GM13976 (cell line): ENCODE measurements at regions not wholly inside any gene's neighbourhood (a gene's known extent, or its start where the extent isn't known, plus 50 kb on each side); places are given as distances from the start of the nearest gene placed in this dataset.

Experiments used
- DNase-seq: peaks from one replicate; pipeline ENCODE4 v3.0.0; 2012; ENCODE audit warnings: low spot score
- in situ Hi-C: fragments of 300-500 bp; cut with MboI; formaldehyde crosslinking; loops from one replicate; pipeline ENCODE4 v1.12.0; 2022; ENCODE audit warnings: low sequenced_read_pairs, mixed read lengths, inconsistent platforms; ENCODE audit not compliant: unreplicated experiment
- TF ChIP-seq, protein P1 (sequence below): IDR thresholded peaks from 2 replicates; pipeline ENCODE4 v1.5.1; 2012; ENCODE audit warnings: borderline replicate concordance, mild to moderate bottlenecking; ENCODE audit not compliant: insufficient read depth; ENCODE audit errors: extremely low read depth, missing control alignments, control extremely low read depth

DNA sequence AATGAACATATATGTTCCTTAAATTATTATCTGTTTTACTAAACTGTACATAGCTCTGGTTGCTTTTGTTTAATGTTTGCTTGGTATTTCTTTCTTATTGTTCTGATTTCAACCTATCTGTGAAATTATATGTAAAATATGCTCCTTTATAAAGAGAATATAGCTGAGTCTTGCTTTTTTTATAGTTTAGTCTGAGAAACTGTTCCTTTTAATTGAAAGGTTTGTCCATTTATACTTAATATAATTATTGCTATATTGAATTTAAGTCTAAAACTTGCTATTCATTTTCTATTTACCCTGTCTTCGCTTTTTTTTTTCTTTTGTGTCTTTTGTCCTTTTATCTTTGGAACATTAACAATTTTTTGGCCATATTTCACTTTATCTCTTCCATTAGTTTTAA, 712.0 kb downstream of the MAT2B start:
- in situ Hi-C loops: no loop called here
- TF ChIP-seq, protein P1, sequence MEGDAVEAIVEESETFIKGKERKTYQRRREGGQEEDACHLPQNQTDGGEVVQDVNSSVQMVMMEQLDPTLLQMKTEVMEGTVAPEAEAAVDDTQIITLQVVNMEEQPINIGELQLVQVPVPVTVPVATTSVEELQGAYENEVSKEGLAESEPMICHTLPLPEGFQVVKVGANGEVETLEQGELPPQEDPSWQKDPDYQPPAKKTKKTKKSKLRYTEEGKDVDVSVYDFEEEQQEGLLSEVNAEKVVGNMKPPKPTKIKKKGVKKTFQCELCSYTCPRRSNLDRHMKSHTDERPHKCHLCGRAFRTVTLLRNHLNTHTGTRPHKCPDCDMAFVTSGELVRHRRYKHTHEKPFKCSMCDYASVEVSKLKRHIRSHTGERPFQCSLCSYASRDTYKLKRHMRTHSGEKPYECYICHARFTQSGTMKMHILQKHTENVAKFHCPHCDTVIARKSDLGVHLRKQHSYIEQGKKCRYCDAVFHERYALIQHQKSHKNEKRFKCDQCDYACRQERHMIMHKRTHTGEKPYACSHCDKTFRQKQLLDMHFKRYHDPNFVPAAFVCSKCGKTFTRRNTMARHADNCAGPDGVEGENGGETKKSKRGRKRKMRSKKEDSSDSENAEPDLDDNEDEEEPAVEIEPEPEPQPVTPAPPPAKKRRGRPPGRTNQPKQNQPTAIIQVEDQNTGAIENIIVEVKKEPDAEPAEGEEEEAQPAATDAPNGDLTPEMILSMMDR: no peak
- no peak for DNase-seq

DNA sequence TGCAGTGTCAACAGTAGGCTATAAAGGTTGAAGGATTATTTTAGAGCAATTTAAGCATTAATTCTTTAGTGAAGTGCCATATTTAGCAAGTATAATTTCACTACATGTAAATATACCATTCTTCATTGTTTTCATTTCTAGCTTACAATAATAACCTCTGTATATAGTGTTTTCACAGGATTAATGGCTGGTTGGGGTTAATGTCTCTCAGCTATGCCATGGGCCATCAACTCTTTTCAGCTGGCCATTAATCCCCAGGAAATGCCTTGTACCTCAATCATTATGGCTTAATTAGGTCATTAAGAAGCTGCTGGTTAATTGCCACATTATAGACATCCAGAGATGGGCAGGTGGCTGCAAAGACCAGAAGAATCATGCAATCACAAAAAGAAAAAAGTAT, 715.1 kb downstream of the MAT2B start:
- in situ Hi-C loops: no loop called here

DNA sequence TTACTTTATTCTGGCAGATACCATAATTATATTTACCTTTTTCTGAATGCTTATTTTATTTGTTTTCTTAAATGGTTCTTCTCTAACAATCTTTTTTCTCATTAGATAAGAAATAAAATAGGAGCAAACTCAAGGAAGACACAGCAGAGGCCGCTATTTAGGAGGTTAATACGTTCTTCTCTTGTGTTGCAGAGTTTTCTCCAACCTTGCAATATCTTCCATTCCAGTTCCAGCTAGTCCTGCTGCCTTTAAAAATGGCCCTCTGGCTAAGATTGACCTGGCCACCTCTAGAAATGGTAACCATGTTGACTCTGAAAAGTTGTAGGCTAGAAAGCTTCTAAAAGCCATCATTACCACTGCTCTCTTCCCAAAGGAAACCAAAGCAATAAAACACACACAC, 718.8 kb downstream of the MAT2B start:
- no peak for DNase-seq
- in situ Hi-C loops: no loop called here

More for the DNA sequence above, 715.1 kb downstream of the MAT2B start:
- DNase-seq: no peak
- TF ChIP-seq, protein P1: no peak

DNA sequence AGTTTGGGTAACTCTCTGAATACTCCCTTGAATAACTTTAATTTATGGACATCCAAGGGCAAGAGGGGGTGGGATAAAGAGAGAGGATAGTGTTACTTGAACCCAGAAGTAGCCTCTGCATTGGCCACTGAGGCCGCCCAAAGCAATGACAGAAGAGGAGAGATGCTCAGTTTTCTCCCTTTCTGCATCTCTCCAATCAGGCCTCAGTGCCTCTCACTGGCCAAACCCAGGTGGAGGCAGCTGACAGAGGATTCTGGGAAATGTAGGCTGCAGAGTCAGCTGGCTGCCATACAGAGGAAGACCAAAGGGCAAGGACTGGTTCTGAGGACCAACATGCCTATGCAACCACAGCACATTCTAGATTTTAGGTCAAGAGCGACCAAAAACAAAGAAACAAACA, 719.4 kb downstream of the MAT2B start:
- no peak for DNase-seq
- TF ChIP-seq, protein P1: no peak
- in situ Hi-C loops: no loop called here

More for the DNA sequence above, 718.8 kb downstream of the MAT2B start:
- TF ChIP-seq, protein P1: no peak

DNA sequence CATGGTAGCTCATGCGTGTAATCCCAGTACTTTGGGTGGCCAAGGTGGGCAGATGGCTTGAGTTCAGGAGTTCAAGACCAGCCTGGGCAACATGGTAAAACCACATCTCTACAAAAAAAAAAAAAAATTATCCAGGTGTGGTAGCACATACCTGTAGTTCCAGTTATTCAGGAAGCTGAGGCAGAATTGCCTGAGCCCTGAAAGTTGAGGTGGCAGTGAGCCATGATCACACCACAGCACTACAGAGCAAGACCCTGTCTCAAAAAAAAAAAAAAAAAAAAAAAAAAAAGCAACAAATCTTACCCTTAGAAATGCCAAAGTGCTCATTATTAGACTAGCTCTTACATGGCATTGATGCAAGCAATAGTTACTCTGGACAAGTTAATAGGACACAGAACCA, 724.9 kb downstream of the MAT2B start:
- in situ Hi-C loops: no loop called here
- DNase-seq: no peak
- TF ChIP-seq, protein P1: no peak

DNA sequence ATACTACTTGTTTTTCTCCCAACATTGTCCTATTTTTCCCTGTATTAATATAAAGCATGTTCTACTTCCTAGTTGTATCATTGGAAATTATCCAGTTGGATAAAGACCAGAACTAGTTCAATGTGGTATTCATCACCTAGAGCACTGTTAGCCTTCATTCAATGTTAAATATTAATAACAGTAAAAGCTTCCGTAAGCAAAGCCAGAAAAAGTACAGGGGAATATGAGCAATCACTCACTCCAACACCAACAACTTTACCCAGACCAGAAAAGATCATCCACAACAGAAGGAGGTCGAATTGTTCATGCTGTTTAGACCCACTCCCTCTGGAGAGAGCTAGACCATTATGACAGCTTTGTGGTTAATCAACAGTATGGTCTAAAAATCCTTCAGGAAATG, 728.4 kb downstream of the MAT2B start:
- no peak for DNase-seq
- TF ChIP-seq, protein P1: no peak
- in situ Hi-C loops: no loop called here

DNA sequence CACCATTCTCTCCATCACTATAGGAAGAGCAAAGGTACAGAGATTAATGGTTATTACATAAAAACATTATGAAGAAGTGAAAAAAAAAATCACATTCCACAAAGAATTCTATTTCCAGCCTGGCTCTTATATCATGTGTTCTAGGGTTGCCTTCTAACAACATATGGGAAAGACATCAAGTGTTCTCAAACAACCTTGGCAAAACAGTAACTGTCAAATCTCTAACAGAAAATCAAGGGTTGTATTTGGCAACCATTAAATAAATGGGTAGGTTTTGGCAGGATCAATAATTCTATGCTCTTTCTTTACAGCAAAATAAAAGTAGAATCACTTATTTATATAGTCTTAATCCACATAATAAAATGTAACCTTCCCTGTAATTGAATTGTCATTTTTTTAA, 728.9 kb downstream of the MAT2B start:
- in situ Hi-C loops: no loop called here
- TF ChIP-seq, protein P1: no peak
- DNase-seq: no peak
